ENCODE measurements at regions not wholly inside any gene's neighbourhood (a gene's known extent, or its start where the extent isn't known, plus 50 kb on each side); places are given as distances from the start of the nearest gene placed in this dataset.
A peak's percentile ranks its signal among the peaks of the same experiment; 100 is the strongest.

GRCh38 chr14:53796734-53797133 lies 159.9 kb downstream of the BMP4 start:
- DNase-seq (ENCODE audit: extremely low spot score), result no peak
- ChIA-PET POLR2A (interaction anchor here (1.0 kb wide), 1 partner anchor 12 kb away, joined by 3 read pairs; no protein-coding TSS in a partner anchor), CTCF (no interaction called here)
- TF ChIP-seq SUZ12 (IDR thresholded peaks at IDR 0.05), result no peak
- TF ChIP-seq ZNF384 (IDR thresholded peaks at IDR 0.05), result no peak
- no peak for TF ChIP-seq SP1 (IDR thresholded peaks at IDR 0.05)
- no peak for TF ChIP-seq FOXK2 (IDR thresholded peaks at IDR 0.05)
- no peak for TF ChIP-seq ELF4 (IDR thresholded peaks at IDR 0.05)
- TF ChIP-seq BHLHE40 (IDR thresholded peaks at IDR 0.05; ENCODE audit: borderline replicate concordance), result no peak
- TF ChIP-seq FOXA1 (IDR thresholded peaks at IDR 0.05), result no peak
- TF ChIP-seq HDGF (IDR thresholded peaks at IDR 0.05; ENCODE audit: borderline replicate concordance), result no peak
- no peak for TF ChIP-seq L3MBTL2 (conservative IDR thresholded peaks at IDR 0.05)
- no peak for TF ChIP-seq ARNT (IDR thresholded peaks at IDR 0.05)
- no peak for TF ChIP-seq FOXM1 (IDR thresholded peaks at IDR 0.05; ENCODE audit: borderline replicate concordance)
- no peak for TF ChIP-seq TARDBP (IDR thresholded peaks at IDR 0.05)
- TF ChIP-seq CTBP1 (IDR thresholded peaks at IDR 0.05; ENCODE audit: borderline replicate concordance), result no peak
- TF ChIP-seq NFRKB (IDR thresholded peaks at IDR 0.05), result no peak
- TF ChIP-seq LEF1 (IDR thresholded peaks at IDR 0.05; ENCODE audit: borderline replicate concordance), result no peak
- no peak for TF ChIP-seq PKNOX1 (IDR thresholded peaks at IDR 0.05)

- DNase-seq (ENCODE audit: extremely low spot score), result no peak
- CTCF ChIA-PET, result no interaction called here
- TF ChIP-seq L3MBTL2 (conservative IDR thresholded peaks at IDR 0.05) (no peak), SP1 (IDR thresholded peaks at IDR 0.05) (no peak), SUZ12 (IDR thresholded peaks at IDR 0.05) (no peak), FOXK2 (IDR thresholded peaks at IDR 0.05) (no peak), FOXA1 (IDR thresholded peaks at IDR 0.05) (no peak), NFRKB (IDR thresholded peaks at IDR 0.05) (no peak), PKNOX1 (IDR thresholded peaks at IDR 0.05) (no peak), CTBP1 (IDR thresholded peaks at IDR 0.05; ENCODE audit: borderline replicate concordance) (no peak), LEF1 (IDR thresholded peaks at IDR 0.05; ENCODE audit: borderline replicate concordance) (no peak), ARNT (IDR thresholded peaks at IDR 0.05) (no peak), HDGF (IDR thresholded peaks at IDR 0.05; ENCODE audit: borderline replicate concordance) (no peak), BHLHE40 (IDR thresholded peaks at IDR 0.05; ENCODE audit: borderline replicate concordance) (no peak), FOXM1 (IDR thresholded peaks at IDR 0.05; ENCODE audit: borderline replicate concordance) (no peak), ELF4 (IDR thresholded peaks at IDR 0.05) (no peak)
- POLR2A ChIA-PET, result no interaction called here
Observed at GRCh38 chr14:53793790-53794505, 162.7 kb downstream of the BMP4 start.

GRCh38 chr14:53792909-53793308 lies 163.7 kb downstream of the BMP4 start:
- CTCF ChIA-PET, result no interaction called here
- POLR2A ChIA-PET, result no interaction called here
- DNase-seq (ENCODE audit: extremely low spot score), result no peak
- TF ChIP-seq TARDBP (IDR thresholded peaks at IDR 0.05), result no peak
- no peak for TF ChIP-seq CTBP1 (IDR thresholded peaks at IDR 0.05; ENCODE audit: borderline replicate concordance)
- TF ChIP-seq BHLHE40 (IDR thresholded peaks at IDR 0.05; ENCODE audit: borderline replicate concordance), result no peak
- no peak for TF ChIP-seq L3MBTL2 (conservative IDR thresholded peaks at IDR 0.05)
- no peak for TF ChIP-seq ELF4 (IDR thresholded peaks at IDR 0.05)
- no peak for TF ChIP-seq FOXK2 (IDR thresholded peaks at IDR 0.05)
- TF ChIP-seq FOXM1 (IDR thresholded peaks at IDR 0.05; ENCODE audit: borderline replicate concordance), result no peak
- no peak for TF ChIP-seq NFRKB (IDR thresholded peaks at IDR 0.05)
- no peak for TF ChIP-seq FOXA1 (IDR thresholded peaks at IDR 0.05)
- TF ChIP-seq ZNF384 (IDR thresholded peaks at IDR 0.05), result no peak

- peak; percentile 20; the same call in 1 of the 2 replicates for TF ChIP-seq PKNOX1 (IDR thresholded peaks at IDR 0.05)
- TF ChIP-seq BHLHE40 (IDR thresholded peaks at IDR 0.05; ENCODE audit: borderline replicate concordance), result no peak
- no peak for DNase-seq (ENCODE audit: extremely low spot score)
- ChIA-PET POLR2A (no interaction called here), CTCF (interaction anchor here (0.7 kb wide), 1 partner anchor 31 kb away, joined by 3 read pairs; no protein-coding TSS in a partner anchor)
Observed at GRCh38 chr14:53790731-53791500, 165.7 kb downstream of the BMP4 start.

- CTCF ChIA-PET, result no interaction called here
- DNase-seq (ENCODE audit: extremely low spot score), result no peak
- POLR2A ChIA-PET, result no interaction called here
- no peak for TF ChIP-seq L3MBTL2 (conservative IDR thresholded peaks at IDR 0.05)
Observed at GRCh38 chr14:53788566-53788965, 168.1 kb downstream of the BMP4 start.

- POLR2A ChIA-PET, result no interaction called here
- CTCF ChIA-PET, result no interaction called here
- TF ChIP-seq FOXK2 (IDR thresholded peaks at IDR 0.05) (no peak), ELF4 (IDR thresholded peaks at IDR 0.05) (no peak), SP1 (IDR thresholded peaks at IDR 0.05) (no peak), FOXM1 (IDR thresholded peaks at IDR 0.05; ENCODE audit: borderline replicate concordance) (no peak), TARDBP (IDR thresholded peaks at IDR 0.05) (no peak), HDGF (IDR thresholded peaks at IDR 0.05; ENCODE audit: borderline replicate concordance) (no peak), PKNOX1 (IDR thresholded peaks at IDR 0.05) (no peak), SUZ12 (IDR thresholded peaks at IDR 0.05) (no peak), L3MBTL2 (conservative IDR thresholded peaks at IDR 0.05) (no peak), NFRKB (IDR thresholded peaks at IDR 0.05) (no peak), ARNT (IDR thresholded peaks at IDR 0.05) (no peak), CTBP1 (IDR thresholded peaks at IDR 0.05; ENCODE audit: borderline replicate concordance) (no peak), LEF1 (IDR thresholded peaks at IDR 0.05; ENCODE audit: borderline replicate concordance) (no peak), BHLHE40 (IDR thresholded peaks at IDR 0.05; ENCODE audit: borderline replicate concordance) (no peak), FOXA1 (IDR thresholded peaks at IDR 0.05) (no peak), ZNF384 (IDR thresholded peaks at IDR 0.05) (no peak)
- DNase-seq (ENCODE audit: extremely low spot score), result no peak
Observed at GRCh38 chr14:53786045-53786444, 170.6 kb downstream of the BMP4 start.

Measured in HEK293T (cell line).